ENCODE measurements at regions not wholly inside any gene's neighbourhood (a gene's known extent, or its start where the extent isn't known, plus 50 kb on each side); places are given as distances from the start of the nearest gene placed in this dataset.

DNA sequence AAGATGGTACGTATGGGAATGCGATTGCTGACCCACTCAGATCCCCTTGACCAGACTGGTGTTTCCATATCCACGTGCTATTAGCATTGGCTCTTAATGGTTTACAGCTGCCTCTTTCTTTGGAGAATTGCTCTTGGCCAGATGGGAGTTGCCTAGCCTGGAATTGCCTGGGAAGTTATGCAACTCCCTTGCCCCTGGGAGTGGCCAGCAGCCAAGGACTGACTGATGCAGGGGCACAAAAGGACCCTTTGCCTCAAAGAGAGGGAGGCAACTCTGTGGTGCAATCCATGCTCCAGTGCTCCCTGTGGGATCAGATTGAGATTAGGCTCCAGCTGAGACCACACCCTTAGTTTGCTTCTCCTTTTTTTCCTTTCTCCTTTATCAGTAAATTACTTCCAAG lies 203.5 kb upstream of the JAG1 start:
- H3K9me3 Mint-ChIP-seq (ENCODE audit: unreplicated experiment), result peaks cover 8% of the 10 kb centered on the region
- TF ChIP-seq EZH2 (IDR thresholded peaks at IDR 0.05; ENCODE audit: insufficient read depth, low read length), result no peak
- TF ChIP-seq, protein P1, sequence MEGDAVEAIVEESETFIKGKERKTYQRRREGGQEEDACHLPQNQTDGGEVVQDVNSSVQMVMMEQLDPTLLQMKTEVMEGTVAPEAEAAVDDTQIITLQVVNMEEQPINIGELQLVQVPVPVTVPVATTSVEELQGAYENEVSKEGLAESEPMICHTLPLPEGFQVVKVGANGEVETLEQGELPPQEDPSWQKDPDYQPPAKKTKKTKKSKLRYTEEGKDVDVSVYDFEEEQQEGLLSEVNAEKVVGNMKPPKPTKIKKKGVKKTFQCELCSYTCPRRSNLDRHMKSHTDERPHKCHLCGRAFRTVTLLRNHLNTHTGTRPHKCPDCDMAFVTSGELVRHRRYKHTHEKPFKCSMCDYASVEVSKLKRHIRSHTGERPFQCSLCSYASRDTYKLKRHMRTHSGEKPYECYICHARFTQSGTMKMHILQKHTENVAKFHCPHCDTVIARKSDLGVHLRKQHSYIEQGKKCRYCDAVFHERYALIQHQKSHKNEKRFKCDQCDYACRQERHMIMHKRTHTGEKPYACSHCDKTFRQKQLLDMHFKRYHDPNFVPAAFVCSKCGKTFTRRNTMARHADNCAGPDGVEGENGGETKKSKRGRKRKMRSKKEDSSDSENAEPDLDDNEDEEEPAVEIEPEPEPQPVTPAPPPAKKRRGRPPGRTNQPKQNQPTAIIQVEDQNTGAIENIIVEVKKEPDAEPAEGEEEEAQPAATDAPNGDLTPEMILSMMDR (IDR thresholded peaks at IDR 0.05; ENCODE audit: insufficient read depth, low read depth, low read length), result no peak
- H3K4me3 ChIP-seq (ENCODE audit: insufficient read depth, low read depth, low read length), result no peak overlapping the region
- no peak overlapping the region for H3K4me3 Mint-ChIP-seq (ENCODE audit: unreplicated experiment)
- H3K36me3 ChIP-seq (ENCODE audit: insufficient read depth, low read length), result no peaks in the 10 kb centered on the region
- H3K36me3 Mint-ChIP-seq (ENCODE audit: low read depth, unreplicated experiment), result no peaks in the 10 kb centered on the region
- no peaks in the 10 kb centered on the region for H3K9me3 ChIP-seq (ENCODE audit: insufficient read depth, low read depth, low read length)
- no peak for DNase-seq (ENCODE audit: low read depth)
- no peak overlapping the region for H3K9ac ChIP-seq (ENCODE audit: low read length)
- no peak overlapping the region for H3K4me2 ChIP-seq (ENCODE audit: low read length)
- no peaks in the 10 kb centered on the region for H3K79me2 ChIP-seq (ENCODE audit: insufficient read depth, low read length)
- H3K27me3 ChIP-seq (ENCODE audit: insufficient read depth, low read length), result no peaks in the 10 kb centered on the region
- no peaks in the 10 kb centered on the region for H3K4me1 ChIP-seq (ENCODE audit: insufficient read depth, low read length)
- H3K27ac Mint-ChIP-seq (ENCODE audit: unreplicated experiment), result no peak overlapping the region
- FAIRE-seq, result no peak
- no peaks in the 10 kb centered on the region for H3K4me1 Mint-ChIP-seq (ENCODE audit: low read depth, unreplicated experiment)
- H3K27ac ChIP-seq (ENCODE audit: low read depth, low read length), result no peak overlapping the region
- H4K20me1 ChIP-seq (ENCODE audit: insufficient read depth, low read length), result no peaks in the 10 kb centered on the region
- H3K27me3 Mint-ChIP-seq (ENCODE audit: low read depth, unreplicated experiment), result no peaks in the 10 kb centered on the region
- H2AFZ ChIP-seq (ENCODE audit: low read depth, low read length), result no peak overlapping the region

DNA sequence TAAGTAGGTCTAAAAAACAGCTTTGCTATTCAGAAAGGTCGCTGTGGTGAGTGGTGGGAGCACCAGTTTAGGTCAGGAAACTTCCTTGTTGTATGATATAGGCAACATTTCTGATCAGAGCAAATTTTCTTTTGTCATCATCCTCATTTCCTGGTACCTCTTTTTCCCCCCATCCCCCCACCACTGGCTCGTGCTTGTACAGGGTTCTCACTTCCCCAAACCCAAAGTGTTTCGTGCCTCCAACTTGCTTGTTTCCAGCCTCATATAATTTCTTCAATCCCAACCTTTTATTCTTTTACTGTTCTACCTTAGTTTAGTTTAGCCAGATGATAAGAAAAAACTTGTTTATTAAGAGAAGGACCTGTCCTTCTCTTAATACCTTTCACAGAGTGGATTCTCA lies 209.4 kb upstream of the JAG1 start:
- FAIRE-seq (no peak), DNase-seq (ENCODE audit: low read depth) (no peak)
- Histone ChIP-seq H3K4me1 (ENCODE audit: insufficient read depth, low read length) (no peaks in the 10 kb centered on the region), H3K27me3 (ENCODE audit: insufficient read depth, low read length) (no peaks in the 10 kb centered on the region), H3K4me3 (ENCODE audit: insufficient read depth, low read depth, low read length) (no peak overlapping the region), H4K20me1 (ENCODE audit: insufficient read depth, low read length) (no peaks in the 10 kb centered on the region), H3K9ac (ENCODE audit: low read length) (no peak overlapping the region), H3K79me2 (ENCODE audit: insufficient read depth, low read length) (no peaks in the 10 kb centered on the region), H3K4me2 (ENCODE audit: low read length) (no peak overlapping the region), H3K36me3 (ENCODE audit: insufficient read depth, low read length) (no peaks in the 10 kb centered on the region), H3K27ac (ENCODE audit: low read depth, low read length) (no peak overlapping the region), H3K9me3 (ENCODE audit: insufficient read depth, low read depth, low read length) (no peaks in the 10 kb centered on the region), H2AFZ (ENCODE audit: low read depth, low read length) (no peak overlapping the region)
- no peak for TF ChIP-seq EZH2 (IDR thresholded peaks at IDR 0.05; ENCODE audit: insufficient read depth, low read length)
- TF ChIP-seq, protein P1 (IDR thresholded peaks at IDR 0.05; ENCODE audit: insufficient read depth, low read depth, low read length), result no peak
- peaks cover 7% of the 10 kb centered on the region for H3K9me3 Mint-ChIP-seq (ENCODE audit: unreplicated experiment)
- peaks cover 2% of the 10 kb centered on the region for H3K27me3 Mint-ChIP-seq (ENCODE audit: low read depth, unreplicated experiment)
- H3K27ac Mint-ChIP-seq (ENCODE audit: unreplicated experiment), result no peak overlapping the region
- H3K4me1 Mint-ChIP-seq (ENCODE audit: low read depth, unreplicated experiment), result no peaks in the 10 kb centered on the region
- H3K4me3 Mint-ChIP-seq (ENCODE audit: unreplicated experiment), result no peak overlapping the region
- no peaks in the 10 kb centered on the region for H3K36me3 Mint-ChIP-seq (ENCODE audit: low read depth, unreplicated experiment)

DNA sequence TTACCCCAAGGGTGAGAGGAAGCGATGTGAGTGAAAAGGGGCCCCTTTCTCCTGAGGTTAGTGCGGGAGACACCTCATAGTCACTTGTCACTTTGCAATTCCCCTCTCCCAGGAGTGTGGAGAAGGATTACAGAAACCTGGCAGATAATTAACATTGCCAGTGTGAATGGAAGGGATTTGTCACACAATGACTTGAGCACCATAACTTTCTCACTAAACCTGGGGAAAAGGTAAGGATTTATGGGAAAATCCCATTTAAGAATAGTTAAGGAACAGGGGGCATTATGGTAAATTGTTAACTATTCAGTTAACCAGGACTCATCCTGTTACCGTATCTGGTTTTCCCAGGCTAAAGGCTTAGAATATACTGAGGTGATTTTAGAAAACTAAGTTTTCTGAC lies 219.5 kb upstream of the JAG1 start:
- Mint-ChIP-seq H3K9me3 (ENCODE audit: unreplicated experiment) (peaks cover 2% of the 10 kb centered on the region), H3K4me1 (ENCODE audit: low read depth, unreplicated experiment) (peaks cover 3% of the 10 kb centered on the region), H3K36me3 (ENCODE audit: low read depth, unreplicated experiment) (no peaks in the 10 kb centered on the region), H3K27ac (ENCODE audit: unreplicated experiment) (no peak overlapping the region), H3K27me3 (ENCODE audit: low read depth, unreplicated experiment) (no peaks in the 10 kb centered on the region), H3K4me3 (ENCODE audit: unreplicated experiment) (no peak overlapping the region)
- H3K27me3 ChIP-seq (ENCODE audit: insufficient read depth, low read length), result no peaks in the 10 kb centered on the region
- H3K9ac ChIP-seq (ENCODE audit: low read length), result no peak overlapping the region
- DNase-seq (ENCODE audit: low read depth) (no peak), FAIRE-seq (no peak)
- no peaks in the 10 kb centered on the region for H3K79me2 ChIP-seq (ENCODE audit: insufficient read depth, low read length)
- H3K4me1 ChIP-seq (ENCODE audit: insufficient read depth, low read length), result no peaks in the 10 kb centered on the region
- no peaks in the 10 kb centered on the region for H4K20me1 ChIP-seq (ENCODE audit: insufficient read depth, low read length)
- H2AFZ ChIP-seq (ENCODE audit: low read depth, low read length), result no peak overlapping the region
- H3K4me2 ChIP-seq (ENCODE audit: low read length), result no peak overlapping the region
- no peaks in the 10 kb centered on the region for H3K36me3 ChIP-seq (ENCODE audit: insufficient read depth, low read length)
- no peak for TF ChIP-seq EZH2 (IDR thresholded peaks at IDR 0.05; ENCODE audit: insufficient read depth, low read length)
- TF ChIP-seq, protein P1 (IDR thresholded peaks at IDR 0.05; ENCODE audit: insufficient read depth, low read depth, low read length), result no peak
- no peak overlapping the region for H3K27ac ChIP-seq (ENCODE audit: low read depth, low read length)
- H3K9me3 ChIP-seq (ENCODE audit: insufficient read depth, low read depth, low read length), result no peaks in the 10 kb centered on the region
- H3K4me3 ChIP-seq (ENCODE audit: insufficient read depth, low read depth, low read length), result no peak overlapping the region
